Lower leg skin (tissue), 4 donors: ENCODE measurements at regions not wholly inside any gene's neighbourhood (a gene's known extent, or its start where the extent isn't known, plus 50 kb on each side); places are given as distances from the start of the nearest gene placed in this dataset.

Experiments
- DNase-seq, 2 donors: peaks; one replicate each; pipeline ENCODE4 v3.0.0-alpha.2; 2019; ENCODE audit warnings: low spot score in 2 of 2
- H3K4me3 ChIP-seq: fragments of 200-600 bp; sonication (generic); 2 replicates; pipeline ENCODE4 v1.5.1; 2017; ENCODE audit warnings: mild to moderate bottlenecking, low read depth; ENCODE audit not compliant: poor library complexity, severe bottlenecking
- CTCF ChIP-seq, 3 donors: fragments of 450-650 bp; IDR thresholded peaks; one replicate each; pipeline ENCODE4 v1.5.1; 2016; ENCODE audit warnings: antibody characterized with exemption in 3 of 3, mild to moderate bottlenecking in 3 of 3, moderate library complexity in 2 of 3
- POLR2A ChIP-seq, 2 donors: fragments of 450-650 bp; IDR thresholded peaks; one replicate each; pipeline ENCODE4 v1.6.1; 2016 to 2017; ENCODE audit warnings: antibody characterized with exemption in 2 of 2, mild to moderate bottlenecking in 1 of 2, moderate library complexity in 1 of 2
- WGBS, 2 donors: methylation state at CpG; one replicate each; pipeline ENCODE4 v1.1.5; 2018; 5-methylcytosine and 5-hydroxymethylcytosine counted together
- intact Hi-C: fragments of 100-400 bp; cut with DNase I; formaldehyde crosslinking; loops from one replicate; pipeline ENCODE4 v1.15.0; 2023; ENCODE audit warnings: low total_unique reads

GRCh38 chr15:38127306-38127771, 125.3 kb upstream of the SPRED1 start:
- intact Hi-C loops, result no loop called here
- TF ChIP-seq POLR2A (IDR thresholded peaks at IDR 0.05), result no peak
- no peak overlapping the region for H3K4me3 ChIP-seq
- WGBS, 2 donors, result 90% methylated on average over 1 of the region's 1 CpG
- no peak for DNase-seq

GRCh38 chr15:38128341-38128781, 124.3 kb upstream of the SPRED1 start:
- intact Hi-C loops, result no loop called here
- H3K4me3 ChIP-seq, result no peak overlapping the region
- WGBS, 2 donors, result 26 to 37% methylated on average over 3 of the region's 3 CpGs
- TF ChIP-seq POLR2A (IDR thresholded peaks at IDR 0.05), result no peak
- TF ChIP-seq CTCF (IDR thresholded peaks at IDR 0.05), result no peak
- no peak for DNase-seq

- WGBS, 2 donors, result 53 to 57% methylated on average over 2 of the region's 2 CpGs
Observed at GRCh38 chr15:38128921-38129320, 123.7 kb upstream of the SPRED1 start.

GRCh38 chr15:38129531-38130204, 123.0 kb upstream of the SPRED1 start:
- WGBS, 2 donors, result 5 to 11% methylated on average over 12 of the region's 12 CpGs
- peak; percentile 85 to 90 for DNase-seq
- H3K4me3 ChIP-seq, result no peak overlapping the region
- TF ChIP-seq CTCF (IDR thresholded peaks at IDR 0.05) (no peak), POLR2A (IDR thresholded peaks at IDR 0.05) (no peak)
- intact Hi-C loops, result no loop called here

More at GRCh38 chr15:38128921-38129320, 123.7 kb upstream of the SPRED1 start:
- intact Hi-C loops, result no loop called here
- no peak for TF ChIP-seq POLR2A (IDR thresholded peaks at IDR 0.05)
- TF ChIP-seq CTCF (IDR thresholded peaks at IDR 0.05), result no peak
- no peak overlapping the region for H3K4me3 ChIP-seq
- no peak for DNase-seq

- 16 to 21% methylated on average over 8 of the region's 8 CpGs for WGBS, 2 donors
- TF ChIP-seq POLR2A (IDR thresholded peaks at IDR 0.05) (no peak), CTCF (IDR thresholded peaks at IDR 0.05) (no peak)
- intact Hi-C loops, result no loop called here
- no peak overlapping the region for H3K4me3 ChIP-seq
- no peak for DNase-seq
Observed at GRCh38 chr15:38130205-38130567, 122.5 kb upstream of the SPRED1 start.

- peak; percentile 79 to 96 for DNase-seq
- no peak overlapping the region for H3K4me3 ChIP-seq
- no peak for TF ChIP-seq POLR2A (IDR thresholded peaks at IDR 0.05)
- no peak for TF ChIP-seq CTCF (IDR thresholded peaks at IDR 0.05)
- WGBS, 2 donors, result 27 to 33% methylated on average over 10 of the region's 10 CpGs
- intact Hi-C loops, result no loop called here
Observed at GRCh38 chr15:38130740-38131498, 121.7 kb upstream of the SPRED1 start.
